Activated naive CD4-positive, alpha-beta T cell treated with anti-CD3 and anti-CD28 coated beads, Interleukin-2, amount 50 U/mL, for 24 hours (primary cell): ENCODE measurements at regions not wholly inside any gene's neighbourhood (a gene's known extent, or its start where the extent isn't known, plus 50 kb on each side); places are given as distances from the start of the nearest gene placed in this dataset.

Experiments
- H3K27ac Mint-ChIP-seq: one replicate; pipeline ENCODE4 v1.8.0; 2021; ENCODE audit warnings: mild to moderate bottlenecking, mixed read lengths
- H3K27me3 Mint-ChIP-seq: one replicate; pipeline ENCODE4 v1.8.0; 2021; ENCODE audit warnings: mixed read lengths
- H3K36me3 Mint-ChIP-seq: one replicate; pipeline ENCODE4 v1.8.0; 2021; ENCODE audit warnings: mixed read lengths
- H3K4me1 Mint-ChIP-seq: one replicate; pipeline ENCODE4 v1.8.0; 2021; ENCODE audit warnings: mixed read lengths
- H3K4me3 Mint-ChIP-seq: one replicate; pipeline ENCODE4 v1.8.0; 2021; ENCODE audit warnings: mild to moderate bottlenecking, mixed read lengths
- H3K9me3 Mint-ChIP-seq: one replicate; pipeline ENCODE4 v1.8.0; 2021; ENCODE audit warnings: mixed read lengths

DNA sequence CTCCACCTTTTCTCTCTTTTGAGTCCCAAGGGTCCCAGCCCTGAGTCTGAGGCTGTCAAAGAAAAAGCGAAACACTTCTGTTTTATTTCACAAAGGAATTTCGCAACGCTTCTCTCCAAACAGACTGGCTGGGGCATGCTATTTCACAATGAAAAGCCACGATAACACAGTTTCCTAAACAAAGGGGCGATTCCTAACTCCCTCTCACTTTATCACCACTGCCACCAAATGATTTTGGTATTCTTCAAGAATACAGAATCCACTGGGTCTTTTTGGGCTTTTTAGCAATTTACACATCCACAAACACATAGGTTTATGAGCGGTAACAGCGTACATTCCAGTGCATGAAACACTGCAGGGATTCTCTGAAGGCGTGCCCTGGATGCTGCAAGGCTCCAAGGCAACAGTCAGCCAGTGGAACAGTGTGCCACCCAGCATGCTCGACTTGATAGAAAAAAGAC, 161.2 kb downstream of the DAD1 start:
- Mint-ChIP-seq H3K9me3 (no peaks in the 10 kb centered on the region), H3K4me1 (peaks cover 6% of the 10 kb centered on the region), H3K27me3 (no peaks in the 10 kb centered on the region), H3K27ac (no peak overlapping the region), H3K4me3 (no peak overlapping the region), H3K36me3 (no peaks in the 10 kb centered on the region)

DNA sequence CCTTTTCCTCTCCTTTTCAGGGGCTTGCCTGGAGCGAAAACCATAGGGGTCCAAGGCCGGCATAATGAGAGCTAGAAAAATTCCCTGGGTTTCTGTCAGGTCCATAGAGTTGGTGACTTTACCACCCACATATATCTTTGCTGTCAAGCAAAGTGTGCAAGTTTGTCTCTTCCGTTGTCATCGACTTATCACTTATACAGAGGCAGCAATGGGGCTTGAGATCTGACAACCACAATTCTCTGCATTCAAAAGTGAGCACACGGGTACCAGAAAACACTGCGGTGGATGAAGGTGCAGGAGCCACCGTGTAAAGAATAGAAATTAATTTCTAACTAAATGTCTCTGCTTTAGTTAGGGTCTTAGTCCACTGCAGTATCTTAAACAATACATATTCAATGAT, 162.3 kb downstream of the DAD1 start:
- Mint-ChIP-seq H3K36me3 (no peaks in the 10 kb centered on the region), H3K27ac (no peak overlapping the region), H3K4me1 (peaks cover 6% of the 10 kb centered on the region), H3K4me3 (no peak overlapping the region), H3K27me3 (no peaks in the 10 kb centered on the region), H3K9me3 (no peaks in the 10 kb centered on the region)

DNA sequence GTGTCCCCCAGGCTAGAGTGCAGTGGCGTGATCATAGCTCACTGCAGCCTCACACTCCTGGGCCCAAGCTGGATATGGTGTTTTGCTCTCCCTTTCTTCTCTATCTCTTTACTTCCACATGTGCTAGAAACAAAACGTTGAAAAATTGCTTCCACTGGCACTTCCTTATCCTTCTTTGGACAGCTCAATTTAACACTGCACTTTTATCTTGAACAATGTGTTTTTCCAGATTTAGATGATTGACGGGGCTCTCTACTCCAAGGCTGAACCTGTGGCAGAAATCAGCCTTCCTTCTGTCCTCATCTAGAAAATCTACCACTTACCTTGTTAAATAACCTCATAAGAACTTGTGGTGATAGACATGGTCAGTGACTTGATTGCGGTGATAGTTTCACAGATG, 165.1 kb downstream of the DAD1 start:
- no peaks in the 10 kb centered on the region for H3K36me3 Mint-ChIP-seq
- no peak overlapping the region for H3K27ac Mint-ChIP-seq
- peaks cover 7% of the 10 kb centered on the region for H3K4me1 Mint-ChIP-seq
- no peak overlapping the region for H3K4me3 Mint-ChIP-seq
- H3K27me3 Mint-ChIP-seq = no peaks in the 10 kb centered on the region
- H3K9me3 Mint-ChIP-seq = no peaks in the 10 kb centered on the region

GRCh38 chr14:22422238-22422637, 166.8 kb downstream of the DAD1 start:
- peaks cover 8% of the 10 kb centered on the region for H3K4me1 Mint-ChIP-seq
- no peaks in the 10 kb centered on the region for H3K36me3 Mint-ChIP-seq
- H3K4me3 Mint-ChIP-seq = no peak overlapping the region
- no peaks in the 10 kb centered on the region for H3K27me3 Mint-ChIP-seq
- no peaks in the 10 kb centered on the region for H3K9me3 Mint-ChIP-seq
- H3K27ac Mint-ChIP-seq = no peak overlapping the region

GRCh38 chr14:22420598-22421186, 168.3 kb downstream of the DAD1 start:
- no peaks in the 10 kb centered on the region for H3K27me3 Mint-ChIP-seq
- peaks cover 8% of the 10 kb centered on the region for H3K4me1 Mint-ChIP-seq
- H3K36me3 Mint-ChIP-seq = no peaks in the 10 kb centered on the region
- H3K4me3 Mint-ChIP-seq = no peak overlapping the region
- H3K9me3 Mint-ChIP-seq = no peaks in the 10 kb centered on the region
- H3K27ac Mint-ChIP-seq = no peak overlapping the region

- H3K9me3 Mint-ChIP-seq = no peaks in the 10 kb centered on the region
- no peaks in the 10 kb centered on the region for H3K36me3 Mint-ChIP-seq
- H3K4me3 Mint-ChIP-seq = no peak overlapping the region
- H3K27me3 Mint-ChIP-seq = no peaks in the 10 kb centered on the region
- H3K27ac Mint-ChIP-seq = no peak overlapping the region
- peaks cover 8% of the 10 kb centered on the region for H3K4me1 Mint-ChIP-seq
These were observed 169.4 kb downstream of the DAD1 start for GRCh38 chr14:22419620-22420019.

DNA sequence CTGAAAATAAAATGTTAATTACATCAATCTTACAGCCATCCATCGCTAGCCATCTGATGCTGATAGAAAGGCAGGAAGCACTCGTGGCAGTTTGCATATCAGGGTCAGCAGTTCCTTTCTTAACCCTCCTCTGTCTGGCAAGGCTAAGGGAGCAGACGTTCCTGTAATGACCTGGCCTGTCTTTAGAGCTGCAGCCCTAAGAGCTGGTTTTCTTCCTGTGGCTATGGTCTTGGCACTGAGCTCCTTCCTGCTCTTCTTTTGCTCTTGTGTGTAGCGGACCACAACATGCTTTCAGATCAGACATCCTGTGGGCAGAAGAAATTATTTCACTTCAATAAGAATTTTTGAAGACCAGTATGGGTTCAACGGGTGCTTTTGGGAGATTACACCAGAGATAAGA, 170.4 kb downstream of the DAD1 start:
- H3K27me3 Mint-ChIP-seq = no peaks in the 10 kb centered on the region
- no peaks in the 10 kb centered on the region for H3K9me3 Mint-ChIP-seq
- no peak overlapping the region for H3K27ac Mint-ChIP-seq
- H3K36me3 Mint-ChIP-seq = no peaks in the 10 kb centered on the region
- peaks cover 4% of the 10 kb centered on the region for H3K4me1 Mint-ChIP-seq
- H3K4me3 Mint-ChIP-seq = no peak overlapping the region

GRCh38 chr14:22417914-22418313, 171.1 kb downstream of the DAD1 start:
- Mint-ChIP-seq H3K4me1 (peaks cover 4% of the 10 kb centered on the region), H3K27ac (no peak overlapping the region)

GRCh38 chr14:22416193-22416592, 172.8 kb downstream of the DAD1 start:
- no peaks in the 10 kb centered on the region for H3K36me3 Mint-ChIP-seq

More at GRCh38 chr14:22417914-22418313, 171.1 kb downstream of the DAD1 start:
- no peaks in the 10 kb centered on the region for H3K9me3 Mint-ChIP-seq
- H3K27me3 Mint-ChIP-seq = no peaks in the 10 kb centered on the region
- no peaks in the 10 kb centered on the region for H3K36me3 Mint-ChIP-seq
- H3K4me3 Mint-ChIP-seq = no peak overlapping the region

DNA sequence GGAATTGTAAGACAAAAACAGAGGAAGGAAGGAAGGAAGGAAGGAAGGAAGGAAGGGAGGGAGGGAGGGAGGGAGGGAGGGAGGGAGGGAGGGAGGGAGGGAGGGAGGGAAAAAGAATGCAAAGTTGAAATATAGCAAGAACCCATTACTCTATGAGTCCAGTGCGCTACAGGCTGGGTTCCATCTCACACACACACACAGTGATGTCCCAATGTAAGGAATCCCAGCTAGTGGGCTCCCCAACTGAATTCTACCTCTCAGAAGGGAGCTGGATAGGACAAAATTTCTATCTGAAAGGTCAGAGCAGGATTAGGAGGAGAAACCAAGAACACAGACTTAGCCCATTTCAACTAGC, 173.4 kb downstream of the DAD1 start:
- Mint-ChIP-seq H3K27ac (no peak overlapping the region), H3K4me3 (no peak overlapping the region), H3K36me3 (no peaks in the 10 kb centered on the region), H3K4me1 (peaks cover 4% of the 10 kb centered on the region), H3K27me3 (no peaks in the 10 kb centered on the region), H3K9me3 (no peaks in the 10 kb centered on the region)

More at GRCh38 chr14:22416193-22416592, 172.8 kb downstream of the DAD1 start:
- H3K4me3 Mint-ChIP-seq = no peak overlapping the region
- H3K27ac Mint-ChIP-seq = no peak overlapping the region
- H3K27me3 Mint-ChIP-seq = no peaks in the 10 kb centered on the region
- H3K9me3 Mint-ChIP-seq = no peaks in the 10 kb centered on the region
- peaks cover 4% of the 10 kb centered on the region for H3K4me1 Mint-ChIP-seq

- Mint-ChIP-seq H3K36me3 (no peaks in the 10 kb centered on the region), H3K4me1 (peaks cover 4% of the 10 kb centered on the region), H3K4me3 (no peak overlapping the region), H3K9me3 (no peaks in the 10 kb centered on the region), H3K27me3 (no peaks in the 10 kb centered on the region), H3K27ac (no peak overlapping the region)
These were observed 174.0 kb downstream of the DAD1 start for GRCh38 chr14:22414876-22415604.

GRCh38 chr14:22412926-22413411, 176.1 kb downstream of the DAD1 start:
- Mint-ChIP-seq H3K27me3 (no peaks in the 10 kb centered on the region), H3K9me3 (no peaks in the 10 kb centered on the region), H3K27ac (no peak overlapping the region), H3K36me3 (no peaks in the 10 kb centered on the region), H3K4me1 (no peaks in the 10 kb centered on the region), H3K4me3 (no peak overlapping the region)

DNA sequence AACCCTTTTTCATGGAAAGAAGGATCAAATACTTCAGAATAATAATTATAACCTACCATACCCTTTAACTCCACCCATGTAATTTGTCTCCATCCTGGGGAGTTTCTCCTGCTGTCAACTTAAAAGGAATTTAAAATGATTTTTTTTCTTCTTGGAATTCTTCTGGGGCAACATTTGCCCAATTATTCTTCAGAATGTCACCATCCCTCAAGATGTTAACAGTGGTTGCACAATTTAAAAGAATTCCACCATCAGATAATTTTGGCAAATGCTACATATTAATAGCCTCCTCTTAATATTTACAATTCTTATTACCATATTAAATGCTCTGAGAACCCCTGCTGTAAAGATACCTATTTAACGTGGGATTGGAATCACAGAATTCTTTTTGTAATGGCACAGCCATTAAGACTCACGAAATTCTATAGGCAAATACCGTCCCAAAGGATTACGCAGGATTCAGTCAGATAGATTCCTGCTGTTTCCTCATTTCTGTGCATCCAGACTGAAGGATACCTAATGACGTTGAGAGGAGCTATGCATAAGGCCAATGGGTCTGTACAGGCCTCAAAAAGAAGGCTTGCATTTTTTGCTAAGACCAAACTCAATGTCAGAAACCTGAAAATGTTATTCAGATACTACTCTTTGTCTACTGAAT, 177.5 kb downstream of the DAD1 start:
- H3K4me3 Mint-ChIP-seq = no peak overlapping the region
- H3K4me1 Mint-ChIP-seq = no peaks in the 10 kb centered on the region
- no peaks in the 10 kb centered on the region for H3K9me3 Mint-ChIP-seq
- H3K27me3 Mint-ChIP-seq = no peaks in the 10 kb centered on the region
- no peaks in the 10 kb centered on the region for H3K36me3 Mint-ChIP-seq
- H3K27ac Mint-ChIP-seq = no peak overlapping the region

- Mint-ChIP-seq H3K27me3 (no peaks in the 10 kb centered on the region), H3K27ac (no peak overlapping the region), H3K36me3 (no peaks in the 10 kb centered on the region), H3K4me1 (no peaks in the 10 kb centered on the region), H3K4me3 (no peak overlapping the region), H3K9me3 (no peaks in the 10 kb centered on the region)
These were observed 178.5 kb downstream of the DAD1 start for GRCh38 chr14:22410497-22410896.

DNA sequence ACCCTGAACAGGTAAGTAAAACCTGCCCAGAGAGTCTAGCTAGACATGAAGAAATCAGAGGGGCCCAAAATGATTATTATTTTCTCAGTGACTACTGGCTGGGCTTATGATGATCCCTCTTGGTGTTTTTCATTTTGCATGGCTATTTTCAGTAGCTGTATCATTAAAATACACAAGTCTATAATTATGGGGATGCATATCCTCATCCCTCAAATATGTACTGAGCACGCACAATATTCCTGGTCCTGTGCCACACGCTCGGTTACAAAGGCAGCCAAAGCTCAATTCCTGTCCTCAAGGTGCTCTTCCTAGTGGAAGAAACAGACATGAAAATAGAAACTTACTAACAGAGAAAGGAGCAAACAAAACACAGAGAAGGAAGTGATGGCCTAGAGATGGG, 180.0 kb downstream of the DAD1 start:
- Mint-ChIP-seq H3K27ac (no peak overlapping the region), H3K9me3 (no peaks in the 10 kb centered on the region), H3K36me3 (no peaks in the 10 kb centered on the region), H3K4me1 (no peaks in the 10 kb centered on the region), H3K27me3 (no peaks in the 10 kb centered on the region), H3K4me3 (no peak overlapping the region)

- Mint-ChIP-seq H3K4me3 (no peak overlapping the region), H3K9me3 (no peaks in the 10 kb centered on the region), H3K27ac (no peak overlapping the region), H3K4me1 (no peaks in the 10 kb centered on the region), H3K27me3 (no peaks in the 10 kb centered on the region), H3K36me3 (no peaks in the 10 kb centered on the region)
These were observed 180.5 kb downstream of the DAD1 start for GRCh38 chr14:22408547-22408946.
